Keratinocyte (primary cell): ENCODE measurements at regions not wholly inside any gene's neighbourhood (a gene's known extent, or its start where the extent isn't known, plus 50 kb on each side); places are given as distances from the start of the nearest gene placed in this dataset.

Source experiments
- DNase-seq: peaks from one replicate; pipeline ENCODE4 v3.0.0-alpha.2; 2011; ENCODE audit warnings: low read depth, missing footprints, low spot score
- FAIRE-seq: peaks from 2 replicates; lab custom pipeline; 2011; peaks lifted over from hg19 to GRCh38; lab: Jason Lieb, UNC
- H2AFZ ChIP-seq: 2 replicates; pipeline ENCODE4 v1.6.0; 2012; ENCODE audit warnings: low read length, control low read depth, inconsistent platforms; ENCODE audit not compliant: control insufficient read depth
- H3K27ac ChIP-seq: 2 replicates; pipeline ENCODE4 v1.5.1; 2011; ENCODE audit warnings: low read length; ENCODE audit not compliant: control insufficient read depth, insufficient read depth
- H3K27me3 ChIP-seq: 3 replicates; pipeline ENCODE4 v1.6.0; 2011; ENCODE audit warnings: low read length; ENCODE audit not compliant: control insufficient read depth, insufficient read depth; ENCODE audit errors: extremely low read depth
- H3K36me3 ChIP-seq, 2 experiments: 2 replicates in 1 of 2; 3 replicates in 1 of 2; pipeline ENCODE4 v1.5.1; 2011; ENCODE audit warnings: low read length in 2 of 2, mild to moderate bottlenecking in 1 of 2; ENCODE audit not compliant: control insufficient read depth in 2 of 2, insufficient read depth in 2 of 2; ENCODE audit errors: extremely low read depth in 1 of 2
- H3K4me1 ChIP-seq: 3 replicates; pipeline ENCODE4 v1.5.1; 2011; ENCODE audit warnings: low read length; ENCODE audit not compliant: control insufficient read depth, insufficient read depth; ENCODE audit errors: extremely low read depth
- H3K4me2 ChIP-seq: 3 replicates; pipeline ENCODE4 v1.6.0; 2011; ENCODE audit warnings: low read depth, low read length; ENCODE audit not compliant: control insufficient read depth, insufficient read depth; ENCODE audit errors: extremely low read depth
- H3K4me3 ChIP-seq, 3 experiments: fragments of 200-600 bp in 1 of 3; sonication (generic) in 1 of 3; 2 replicates in 2 of 3; 3 replicates in 1 of 3; pipeline ENCODE4 v1.5.1; 2011 to 2016; ENCODE audit warnings: low read length in 3 of 3, mild to moderate bottlenecking in 3 of 3, control low read depth in 2 of 3, inconsistent platforms in 1 of 3, low read depth in 1 of 3, mixed read lengths in 1 of 3, mixed run types in 1 of 3, moderate library complexity in 1 of 3; ENCODE audit not compliant: control insufficient read depth in 2 of 3, insufficient read depth in 2 of 3; ENCODE audit errors: extremely low read depth in 1 of 3
- H3K79me2 ChIP-seq: 2 replicates; pipeline ENCODE4 v1.6.0; 2012; ENCODE audit warnings: low read length; ENCODE audit not compliant: control insufficient read depth, insufficient read depth
- H3K9ac ChIP-seq: 3 replicates; pipeline ENCODE4 v1.6.0; 2011; ENCODE audit warnings: low read length; ENCODE audit not compliant: control insufficient read depth, insufficient read depth; ENCODE audit errors: extremely low read depth
- H3K9me1 ChIP-seq: 3 replicates; pipeline ENCODE4 v1.6.0; 2011; ENCODE audit warnings: low read length; ENCODE audit not compliant: control insufficient read depth, insufficient read depth; ENCODE audit errors: extremely low read depth
- H3K9me3 ChIP-seq: 2 replicates; pipeline ENCODE4 v1.5.1; 2012; ENCODE audit warnings: low read depth, low read length; ENCODE audit not compliant: control insufficient read depth
- H4K20me1 ChIP-seq: 3 replicates; pipeline ENCODE4 v1.6.0; 2011; ENCODE audit warnings: low read length; ENCODE audit not compliant: control insufficient read depth, insufficient read depth; ENCODE audit errors: extremely low read depth
- CTCF ChIP-seq, 3 experiments: IDR thresholded peaks in 1 of 3; conservative IDR thresholded peaks in 1 of 3; optimal IDR thresholded peaks in 1 of 3; 2 replicates in 2 of 3; 3 replicates in 1 of 3; pipeline versions ENCODE3 to v1.5.1; 2011; ENCODE audit warnings: low read length in 3 of 3, mild to moderate bottlenecking in 3 of 3, moderate library complexity in 2 of 3, control low read depth in 1 of 3, inconsistent platforms in 1 of 3; ENCODE audit not compliant: insufficient read depth in 2 of 3; ENCODE audit errors: extremely low read depth in 1 of 3
- EZH2 ChIP-seq: IDR thresholded peaks from one replicate; pipeline ENCODE4 v1.6.1; 2012; ENCODE audit warnings: inconsistent platforms, mild to moderate bottlenecking, low read length, moderate library complexity
- dilution Hi-C: fragments of 300-500 bp; cut with MboI; formaldehyde crosslinking; loops from one replicate; pipeline ENCODE4 v1.7.0; 2020; ENCODE audit warnings: low sequenced_read_pairs; ENCODE audit not compliant: extremely low pct_ligation_motif_present

- Histone ChIP-seq H3K9ac (no peak overlapping the region), H3K27ac (no peak overlapping the region), H3K9me1 (no peaks in the 10 kb centered on the region), H3K4me3 (no peak overlapping the region), H3K27me3 (no peaks in the 10 kb centered on the region), H4K20me1 (no peaks in the 10 kb centered on the region), H3K9me3 (no peaks in the 10 kb centered on the region), H2AFZ (no peak overlapping the region), H3K4me1 (peaks cover 14% of the 10 kb centered on the region), H3K4me2 (no peak overlapping the region), H3K36me3 (no peaks in the 10 kb centered on the region), H3K79me2 (no peaks in the 10 kb centered on the region)
- dilution Hi-C loops = no loop called here
- TF ChIP-seq EZH2 (no peak), CTCF (optimal IDR thresholded peaks at IDR 0.05 in 1 of 3, IDR thresholded peaks at IDR 0.05 in 1 of 3, conservative IDR thresholded peaks at IDR 0.05 in 1 of 3; ENCODE audit: extremely low read depth in 1 of 3, insufficient read depth in 2 of 3, low read length in 3 of 3) (no peak)
- FAIRE-seq (no peak), DNase-seq (no peak)
These were observed 92.5 kb upstream of the CAMK1G start for GRCh38 chr1:209491031-209491430.

- TF ChIP-seq CTCF (optimal IDR thresholded peaks at IDR 0.05 in 1 of 3, IDR thresholded peaks at IDR 0.05 in 1 of 3, conservative IDR thresholded peaks at IDR 0.05 in 1 of 3; ENCODE audit: extremely low read depth in 1 of 3, insufficient read depth in 2 of 3, low read length in 3 of 3) (no peak), EZH2 (no peak)
- dilution Hi-C loops = no loop called here
- Histone ChIP-seq H3K9me3 (no peaks in the 10 kb centered on the region), H3K4me2 (no peak overlapping the region), H3K27me3 (no peaks in the 10 kb centered on the region), H3K79me2 (no peaks in the 10 kb centered on the region), H3K4me3 (no peak overlapping the region), H3K4me1 (peaks cover 9% of the 10 kb centered on the region), H2AFZ (no peak overlapping the region), H3K27ac (no peak overlapping the region), H3K9ac (no peak overlapping the region), H4K20me1 (no peaks in the 10 kb centered on the region), H3K9me1 (no peaks in the 10 kb centered on the region), H3K36me3 (no peaks in the 10 kb centered on the region)
- DNase-seq (no peak), FAIRE-seq (no peak)
These were observed 92.0 kb upstream of the CAMK1G start for GRCh38 chr1:209491496-209491895.
